Retinal pigment epithelial cell (primary cell): ENCODE measurements at regions not wholly inside any gene's neighbourhood (a gene's known extent, or its start where the extent isn't known, plus 50 kb on each side); places are given as distances from the start of the nearest gene placed in this dataset.

Source experiments
- DNase-seq: peaks from one replicate; pipeline ENCODE4 v3.0.0-alpha.2; 2010; ENCODE audit warnings: low read depth
- H3K4me3 ChIP-seq: 2 replicates; pipeline ENCODE4 v1.5.1; 2011; ENCODE audit warnings: mild to moderate bottlenecking, low read length, control low read depth, moderate library complexity
- CTCF ChIP-seq: conservative IDR thresholded peaks from 2 replicates; pipeline ENCODE4 v1.5.1; 2011; ENCODE audit warnings: low read depth, low read length, control low read depth, inconsistent platforms

- TF ChIP-seq CTCF: no peak
- DNase-seq: no peak
- H3K4me3 ChIP-seq: no peak overlapping the region
Observed at GRCh38 chr3:72088486-72089025, 303.6 kb upstream of the PROK2 start.

- no peak overlapping the region for H3K4me3 ChIP-seq
- no peak for DNase-seq
- no peak for TF ChIP-seq CTCF
Observed at GRCh38 chr3:72087420-72087819, 302.5 kb upstream of the PROK2 start.

GRCh38 chr3:72086743-72087087, 301.8 kb upstream of the PROK2 start:
- DNase-seq: no peak
- H3K4me3 ChIP-seq: no peak overlapping the region
- no peak for TF ChIP-seq CTCF

- DNase-seq: no peak
- no peak for TF ChIP-seq CTCF
- H3K4me3 ChIP-seq: no peak overlapping the region
Observed at GRCh38 chr3:72086042-72086742, 301.2 kb upstream of the PROK2 start.

- no peak for TF ChIP-seq CTCF
- H3K4me3 ChIP-seq: no peak overlapping the region
- no peak for DNase-seq
Observed at GRCh38 chr3:72085036-72085435, 300.1 kb upstream of the PROK2 start.

GRCh38 chr3:72082776-72083462, 298.0 kb upstream of the PROK2 start:
- no peak for TF ChIP-seq CTCF

GRCh38 chr3:72082186-72082715, 297.3 kb upstream of the PROK2 start:
- TF ChIP-seq CTCF: no peak
- no peak for DNase-seq
- no peak overlapping the region for H3K4me3 ChIP-seq

More at GRCh38 chr3:72082776-72083462, 298.0 kb upstream of the PROK2 start:
- DNase-seq: no peak
- no peak overlapping the region for H3K4me3 ChIP-seq
